HG03432 (cell line): ENCODE measurements at regions not wholly inside any gene's neighbourhood (a gene's known extent, or its start where the extent isn't known, plus 50 kb on each side); places are given as distances from the start of the nearest gene placed in this dataset.

ENCODE experiments used
- ATAC-seq: cut with Tn5 transposase; IDR thresholded peaks from one replicate; pipeline ENCODE4 v1.9.1; 2021; ENCODE audit warnings: mild to moderate bottlenecking, moderate library complexity; ENCODE audit not compliant: unreplicated experiment

- ATAC-seq: no peak
These were observed 1254.6 kb upstream of the CELF2 start for GRCh38 chr10:9762966-9763656.

GRCh38 chr10:9766762-9767161 lies 1250.9 kb upstream of the CELF2 start:
- ATAC-seq: no peak

- ATAC-seq: no peak
These were observed 1236.0 kb upstream of the CELF2 start for GRCh38 chr10:9781666-9782065.

- ATAC-seq: no peak
These were observed 1231.6 kb upstream of the CELF2 start for GRCh38 chr10:9786101-9786500.

GRCh38 chr10:9786576-9786975 lies 1231.1 kb upstream of the CELF2 start:
- ATAC-seq: no peak

GRCh38 chr10:9789996-9790395 lies 1227.7 kb upstream of the CELF2 start:
- no peak for ATAC-seq

- no peak for ATAC-seq
These were observed 1225.5 kb upstream of the CELF2 start for GRCh38 chr10:9792181-9792580.

GRCh38 chr10:9796564-9796963 lies 1221.1 kb upstream of the CELF2 start:
- no peak for ATAC-seq

- no peak for ATAC-seq
These were observed 1217.7 kb upstream of the CELF2 start for GRCh38 chr10:9800011-9800410.

- no peak for ATAC-seq
These were observed 1217.1 kb upstream of the CELF2 start for GRCh38 chr10:9800571-9800970.

GRCh38 chr10:9807846-9808245 lies 1209.8 kb upstream of the CELF2 start:
- ATAC-seq: no peak

- ATAC-seq: no peak
These were observed 1206.1 kb upstream of the CELF2 start for GRCh38 chr10:9811601-9812000.

GRCh38 chr10:9814285-9814864 lies 1203.3 kb upstream of the CELF2 start:
- no peak for ATAC-seq

GRCh38 chr10:9819756-9820494 lies 1197.7 kb upstream of the CELF2 start:
- ATAC-seq: no peak

GRCh38 chr10:9823268-9823930 lies 1194.3 kb upstream of the CELF2 start:
- ATAC-seq: no peak

GRCh38 chr10:9824631-9825071 lies 1193.0 kb upstream of the CELF2 start:
- ATAC-seq: peak; percentile 51

- no peak for ATAC-seq
These were observed 1192.1 kb upstream of the CELF2 start for GRCh38 chr10:9825491-9826018.

GRCh38 chr10:9828110-9828509 lies 1189.6 kb upstream of the CELF2 start:
- ATAC-seq: no peak

- ATAC-seq: no peak
These were observed 1183.7 kb upstream of the CELF2 start for GRCh38 chr10:9833942-9834341.

GRCh38 chr10:9834434-9834833 lies 1183.2 kb upstream of the CELF2 start:
- ATAC-seq: no peak

GRCh38 chr10:9845075-9845474 lies 1172.6 kb upstream of the CELF2 start:
- ATAC-seq: no peak
